HCT116 (cell line): ENCODE measurements at regions not wholly inside any gene's neighbourhood (a gene's known extent, or its start where the extent isn't known, plus 50 kb on each side); places are given as distances from the start of the nearest gene placed in this dataset.
A peak's percentile ranks its signal among the peaks of the same experiment; 100 is the strongest.

Experiments
- ATAC-seq: fragments of 200-7000 bp; cut with Tn5 transposase; 2 replicates; pipeline ENCODE4 v1.9.1; 2020; ENCODE audit warnings: mild to moderate bottlenecking, moderate library complexity
- BruUV-seq: library from RNA; stranded (reverse); fragments of 400-500 nt; replicated peaks from 2 replicates; lab custom pipeline; 2021; lab: Mats Ljungman, UMichigan
- CTCF ChIA-PET: fragments of 300-600 bp; sonication (Branson Sonifier 250); formaldehyde crosslinking; loops from one replicate; lab custom pipeline; 2021; ENCODE audit warnings: antibody characterized with exemption; lab: Charles Lee
- POLR2A ChIA-PET: fragments of 300-600, 350-600 bp; sonication (Branson Sonifier 250); formaldehyde crosslinking; loops from one replicate; lab custom pipeline; 2021; ENCODE audit warnings: antibody characterized with exemption; lab: Charles Lee
- RAD21 ChIA-PET, 2 experiments: fragments of 300-600 bp; sonication (Branson Sonifier 250); formaldehyde crosslinking; loops; one replicate each; lab custom pipeline; 2023; ENCODE audit warnings: low total read pairs in 2 of 2; ENCODE audit not compliant: uncharacterized antibody in 2 of 2, unreplicated experiment in 2 of 2, low non-redundant PET in 1 of 2; lab: Charles Lee
- DNase-seq: peaks from one replicate; pipeline ENCODE4 v3.0.0-alpha.2; 2010; ENCODE audit warnings: low read depth, low spot score
- H2AFZ ChIP-seq: fragments of 200-600 bp; shearing (Covaris generic), sonication (generic); 2 replicates; pipeline ENCODE4 v1.6.1; 2017; ENCODE audit warnings: low read depth, mixed run types, mixed read lengths, antibody characterized with exemption, low read length; ENCODE audit not compliant: poor library complexity, severe bottlenecking
- H3K27ac ChIP-seq: 2 replicates; pipeline ENCODE4 v1.5.1; 2012; ENCODE audit warnings: low read depth, low read length
- H3K27me3 ChIP-seq: fragments of 200-600 bp; sonication (generic); 2 replicates; pipeline ENCODE4 v1.6.1; 2016; ENCODE audit warnings: mixed run types, low read length, mixed read lengths; ENCODE audit not compliant: insufficient read depth
- H3K36me3 ChIP-seq, 2 experiments: fragments of 200-500 bp in 1 of 2; fragments of 200-600 bp in 1 of 2; sonication (Bioruptor generic) in 1 of 2; sonication (generic) in 1 of 2; 2 replicates each; pipeline versions ENCODE4 v1.5.1 to v1.6.1; 2014 to 2016; ENCODE audit warnings: low read length in 2 of 2, inconsistent platforms in 1 of 2, mixed read lengths in 1 of 2, mixed run types in 1 of 2; ENCODE audit not compliant: insufficient read depth in 2 of 2, control insufficient read depth in 1 of 2
- H3K4me1 ChIP-seq, 2 experiments: fragments of 200-600 bp in 1 of 2; sonication (generic) in 1 of 2; 2 replicates each; pipeline versions ENCODE4 v1.5.1 to v1.6.1; 2012 to 2017; ENCODE audit warnings: low read length in 2 of 2, inconsistent platforms in 1 of 2, mild to moderate bottlenecking in 1 of 2, mixed read lengths in 1 of 2, mixed run types in 1 of 2, moderate library complexity in 1 of 2; ENCODE audit not compliant: insufficient read depth in 2 of 2, control insufficient read depth in 1 of 2
- H3K4me2 ChIP-seq: fragments of 200-600 bp; sonication (generic); 2 replicates; pipeline ENCODE4 v1.6.1; 2017; ENCODE audit warnings: mixed run types, low read length, mixed read lengths
- H3K4me3 ChIP-seq, 2 experiments: fragments of 200-600 bp in 1 of 2; sonication (generic) in 1 of 2; replicated peaks in 1 of 2; 2 replicates each; pipeline ENCODE4 v1.5.1; 2011 to 2016; ENCODE audit warnings: low read length in 2 of 2, control low read depth in 1 of 2, low read depth in 1 of 2, mild to moderate bottlenecking in 1 of 2, mixed read lengths in 1 of 2, mixed run types in 1 of 2
- H3K79me2 ChIP-seq: fragments of 200-600 bp; sonication (generic); 2 replicates; pipeline ENCODE4 v1.6.1; 2017; ENCODE audit warnings: mild to moderate bottlenecking, mixed run types, low read length, moderate library complexity, mixed read lengths; ENCODE audit not compliant: insufficient read depth
- H3K9ac ChIP-seq: fragments of 200-600 bp; sonication (generic); 2 replicates; pipeline ENCODE4 v1.6.1; 2016; ENCODE audit warnings: low read length, mixed read lengths
- H3K9me2 ChIP-seq: fragments of 200-600 bp; sonication (generic), shearing (Covaris generic); 2 replicates; pipeline ENCODE4 v1.6.1; 2017; ENCODE audit warnings: mixed run types, mild to moderate bottlenecking, moderate library complexity; ENCODE audit not compliant: insufficient read depth
- H3K9me3 ChIP-seq, 2 experiments: fragments of 200-500 bp in 1 of 2; fragments of 200-600 bp in 1 of 2; sonication (Bioruptor generic) in 1 of 2; sonication (generic) in 1 of 2; 2 replicates each; pipeline ENCODE4 v1.6.1; 2014 to 2017; ENCODE audit warnings: low read length in 2 of 2, mixed read lengths in 2 of 2, inconsistent platforms in 1 of 2, low read depth in 1 of 2, mild to moderate bottlenecking in 1 of 2, mixed run types in 1 of 2, moderate library complexity in 1 of 2; ENCODE audit not compliant: control insufficient read depth in 1 of 2, insufficient read depth in 1 of 2
- H4K20me1 ChIP-seq: fragments of 200-600 bp; sonication (generic), shearing (Covaris generic); 2 replicates; pipeline ENCODE4 v1.6.1; 2017; ENCODE audit warnings: mixed run types, mild to moderate bottlenecking, moderate library complexity; ENCODE audit not compliant: insufficient read depth
- CEBPB ChIP-seq: IDR thresholded peaks from 2 replicates; pipeline ENCODE4 v1.6.1; 2012; ENCODE audit warnings: low read depth
- ELF1 ChIP-seq: IDR thresholded peaks from 2 replicates; pipeline ENCODE4 v1.6.1; 2012; ENCODE audit warnings: low read depth, borderline replicate concordance
- EZH2phosphoT487 ChIP-seq: fragments of 200-600 bp; IDR thresholded peaks from 2 replicates; pipeline ENCODE4 v1.6.1; 2018; ENCODE audit warnings: antibody characterized with exemption, borderline replicate concordance
- POLR2AphosphoS5 ChIP-seq: IDR thresholded peaks from 2 replicates; pipeline ENCODE4 v1.6.1; 2011; ENCODE audit warnings: mild to moderate bottlenecking, low read depth, low read length, moderate library complexity
- SP1 ChIP-seq: IDR thresholded peaks from 2 replicates; pipeline ENCODE4 v1.6.1; 2012; ENCODE audit warnings: low read depth
- SRF ChIP-seq: IDR thresholded peaks from 2 replicates; pipeline ENCODE4 v1.6.1; 2012; ENCODE audit warnings: low read depth
- TCF7L2 ChIP-seq: IDR thresholded peaks from 2 replicates; pipeline ENCODE4 v1.7.0; 2011; ENCODE audit warnings: borderline replicate concordance, inconsistent platforms; ENCODE audit not compliant: insufficient read depth, insufficient read length; ENCODE audit errors: extremely low read depth
- intact Hi-C: fragments of 100-400 bp; cut with micrococcal nuclease; formaldehyde crosslinking; loops from 2 replicates; pipeline ENCODE4 v1.10.0; 2022
- TF ChIP-seq, protein P1 (sequence below): IDR thresholded peaks from 2 replicates; pipeline ENCODE4 v1.6.1; 2012

DNA sequence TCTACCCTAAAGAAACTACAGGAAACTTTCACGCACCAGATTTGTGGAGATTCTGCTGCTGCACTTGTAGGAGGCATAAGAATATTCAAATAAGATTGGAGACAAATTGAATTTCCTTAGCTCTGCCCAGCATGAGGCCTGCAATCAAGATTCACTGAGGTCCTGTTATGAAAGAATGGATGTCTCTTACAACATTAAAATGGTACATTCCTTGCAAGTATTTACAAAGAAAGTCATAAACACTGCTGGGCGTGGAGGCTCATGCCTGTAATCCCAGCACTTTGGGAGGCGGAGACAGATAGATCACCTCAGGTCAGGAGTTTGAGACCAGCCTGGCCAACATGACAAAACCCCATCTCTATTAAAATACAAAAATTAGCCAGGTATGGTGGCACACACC lies 74.0 kb upstream of the MAP3K4 start:
- no peaks in the 10 kb centered on the region for H3K9me2 ChIP-seq
- intact Hi-C loops, result no loop called here
- no peak overlapping the region for H3K9ac ChIP-seq
- H3K4me3 ChIP-seq, result no peak overlapping the region
- no peaks in the 10 kb centered on the region for H3K9me3 ChIP-seq
- no TSS peak for BruUV-seq
- ATAC-seq, result no peak
- H3K27me3 ChIP-seq, result no peaks in the 10 kb centered on the region
- POLR2A ChIA-PET, result no interaction called here
- CTCF ChIA-PET, result no interaction called here
- no peaks in the 10 kb centered on the region for H3K79me2 ChIP-seq
- no peaks in the 10 kb centered on the region for H4K20me1 ChIP-seq
- RAD21 ChIA-PET, result no interaction called here
- H3K4me1 ChIP-seq, result no peaks in the 10 kb centered on the region
- H3K4me2 ChIP-seq, result no peak overlapping the region
- no peak for DNase-seq
- no peak overlapping the region for H3K27ac ChIP-seq
- no peaks in the 10 kb centered on the region for H3K36me3 ChIP-seq
- TF ChIP-seq SP1 (no peak), EZH2phosphoT487 (no peak), SRF (no peak)
- no peak overlapping the region for H2AFZ ChIP-seq

DNA sequence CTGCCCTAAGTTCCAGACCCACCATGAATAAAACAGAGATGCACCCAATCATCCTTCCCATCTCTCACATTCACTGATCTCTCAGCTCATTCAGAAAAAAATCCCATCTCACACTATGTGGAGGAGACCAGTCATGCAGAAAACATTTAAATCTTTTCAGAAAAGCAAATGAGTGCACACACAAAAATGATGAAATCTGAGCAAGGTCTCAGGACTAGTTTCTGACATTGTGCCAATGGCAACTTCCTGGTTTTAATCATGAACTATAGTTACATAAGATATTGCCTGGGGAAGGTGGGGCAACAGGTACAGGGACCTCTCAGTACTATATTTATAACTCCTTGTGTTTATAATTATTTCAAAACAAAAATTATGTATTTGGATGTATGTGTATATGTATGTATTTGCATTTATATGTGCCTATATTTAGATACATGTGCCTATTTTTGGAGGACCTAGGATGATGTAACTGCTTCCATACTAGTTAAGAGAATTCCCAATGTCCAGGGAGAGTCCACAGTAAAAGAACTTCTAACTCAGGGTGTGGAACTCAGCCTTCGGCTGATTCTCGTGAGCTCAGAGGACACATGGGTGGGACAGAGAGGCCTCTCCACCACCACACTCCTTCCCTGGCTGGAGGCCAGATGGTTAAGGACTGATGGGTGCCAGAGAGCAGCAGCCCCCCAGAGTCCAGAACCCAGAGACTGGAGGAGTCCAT lies 71.7 kb upstream of the MAP3K4 start:
- CTCF ChIA-PET, result no interaction called here

More for the DNA sequence above, 71.7 kb upstream of the MAP3K4 start:
- no peaks in the 10 kb centered on the region for H3K79me2 ChIP-seq
- POLR2A ChIA-PET, result no interaction called here
- H3K4me2 ChIP-seq, result no peak overlapping the region
- no peaks in the 10 kb centered on the region for H4K20me1 ChIP-seq
- BruUV-seq, result no TSS peak
- no peaks in the 10 kb centered on the region for H3K27me3 ChIP-seq
- ATAC-seq (no peak), DNase-seq (no peak)
- no peak overlapping the region for H3K9ac ChIP-seq
- H3K27ac ChIP-seq, result no peak overlapping the region
- intact Hi-C loops, result no loop called here
- RAD21 ChIA-PET, result no interaction called here
- TF ChIP-seq POLR2AphosphoS5 (no peak), CEBPB (peak; percentile 48; the same call in 1 of the 2 replicates), TCF7L2 (no peak), SRF (no peak), ELF1 (peak; percentile 33; the same call in 1 of the 2 replicates)
- TF ChIP-seq, protein P1, sequence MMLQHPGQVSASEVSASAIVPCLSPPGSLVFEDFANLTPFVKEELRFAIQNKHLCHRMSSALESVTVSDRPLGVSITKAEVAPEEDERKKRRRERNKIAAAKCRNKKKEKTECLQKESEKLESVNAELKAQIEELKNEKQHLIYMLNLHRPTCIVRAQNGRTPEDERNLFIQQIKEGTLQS, result 0 out of 2 replicates have a peak, but pooled peaks have one; percentile 31
- TF ChIP-seq, all 23 proteins: peak for 3
- Histone ChIP-seq H3K9me3 (no peaks in the 10 kb centered on the region), H3K9me2 (no peaks in the 10 kb centered on the region), H3K4me1 (no peaks in the 10 kb centered on the region), H3K4me3 (no peak overlapping the region), H2AFZ (no peak overlapping the region), H3K36me3 (no peaks in the 10 kb centered on the region)
